Fibroblast of lung (primary cell): ENCODE measurements at regions not wholly inside any gene's neighbourhood (a gene's known extent, or its start where the extent isn't known, plus 50 kb on each side); places are given as distances from the start of the nearest gene placed in this dataset.

Experiments
- DNase-seq, 2 donors: peaks; one replicate each; pipeline versions ENCODE4 v3.0.0 to v3.0.0-alpha.2; 2010; ENCODE audit warnings: low read depth in 2 of 2
- H2AFZ ChIP-seq: 2 replicates; pipeline ENCODE4 v1.5.1; 2012; ENCODE audit warnings: low read length, control low read depth, inconsistent platforms
- H3K27ac ChIP-seq: 2 replicates; pipeline ENCODE4 v1.5.1; 2011; ENCODE audit warnings: low read length, control low read depth; ENCODE audit not compliant: insufficient read depth
- H3K27me3 ChIP-seq: 2 replicates; pipeline ENCODE4 v1.5.1; 2011; ENCODE audit warnings: mild to moderate bottlenecking, low read length; ENCODE audit not compliant: control insufficient read depth, insufficient read depth
- H3K36me3 ChIP-seq: 2 replicates; pipeline ENCODE4 v1.5.1; 2011; ENCODE audit warnings: low read length; ENCODE audit not compliant: control insufficient read depth, insufficient read depth
- H3K4me1 ChIP-seq: 2 replicates; pipeline ENCODE4 v1.5.1; 2011; ENCODE audit warnings: low read length; ENCODE audit not compliant: control insufficient read depth, insufficient read depth; ENCODE audit errors: extremely low read depth
- H3K4me2 ChIP-seq: 2 replicates; pipeline ENCODE4 v1.5.1; 2011; ENCODE audit warnings: low read length, control low read depth; ENCODE audit not compliant: insufficient read depth; ENCODE audit errors: extremely low read depth
- H3K4me3 ChIP-seq, 4 experiments: fragments of 200-600 bp in 1 of 4; sonication (generic) in 1 of 4; replicated peaks in 1 of 4; 2 replicates each; pipeline ENCODE4 v1.5.1; 2011 to 2016; ENCODE audit warnings: low read length in 4 of 4, low read depth in 3 of 4, mild to moderate bottlenecking in 3 of 4, control low read depth in 2 of 4, inconsistent platforms in 1 of 4, mixed read lengths in 1 of 4; ENCODE audit not compliant: insufficient read depth in 1 of 4; ENCODE audit errors: control extremely low read depth in 1 of 4
- H3K79me2 ChIP-seq: 2 replicates; pipeline ENCODE4 v1.5.1; 2012; ENCODE audit warnings: mild to moderate bottlenecking, low read length, inconsistent platforms; ENCODE audit not compliant: control insufficient read depth, insufficient read depth
- H3K9ac ChIP-seq: 2 replicates; pipeline ENCODE4 v1.5.1; 2011; ENCODE audit warnings: mild to moderate bottlenecking, low read length, control low read depth; ENCODE audit not compliant: insufficient read depth
- H3K9me3 ChIP-seq: 2 replicates; pipeline ENCODE4 v1.5.1; 2012; ENCODE audit warnings: low read depth, low read length; ENCODE audit not compliant: control insufficient read depth, insufficient read depth
- H4K20me1 ChIP-seq: 2 replicates; pipeline ENCODE4 v1.5.1; 2011; ENCODE audit warnings: low read length; ENCODE audit not compliant: control insufficient read depth, insufficient read depth; ENCODE audit errors: extremely low read depth
- EZH2 ChIP-seq: IDR thresholded peaks from 2 replicates; pipeline ENCODE4 v1.5.1; 2012; ENCODE audit warnings: low read length, control low read depth, mild to moderate bottlenecking; ENCODE audit errors: missing control alignments
- TF ChIP-seq, protein P1 (sequence below), 2 donors: IDR thresholded peaks in 1 of 2; conservative IDR thresholded peaks in 1 of 2; 1 replicate in 1 of 2; 2 replicates in 1 of 2; pipeline ENCODE4 v1.5.1; 2011 to 2012; ENCODE audit warnings: low read length in 2 of 2, control low read depth in 1 of 2, inconsistent platforms in 1 of 2, low read depth in 1 of 2, mild to moderate bottlenecking in 1 of 2

- Histone ChIP-seq H3K9me3 (no peaks in the 10 kb centered on the region), H3K79me2 (no peaks in the 10 kb centered on the region), H3K4me2 (no peak overlapping the region), H3K27me3 (peaks cover 9% of the 10 kb centered on the region), H3K4me3 (no peak overlapping the region), H3K9ac (no peak overlapping the region), H4K20me1 (no peaks in the 10 kb centered on the region), H3K27ac (no peak overlapping the region), H3K4me1 (no peaks in the 10 kb centered on the region), H2AFZ (no peak overlapping the region), H3K36me3 (no peaks in the 10 kb centered on the region)
- TF ChIP-seq EZH2 = no peak
- TF ChIP-seq, protein P1, sequence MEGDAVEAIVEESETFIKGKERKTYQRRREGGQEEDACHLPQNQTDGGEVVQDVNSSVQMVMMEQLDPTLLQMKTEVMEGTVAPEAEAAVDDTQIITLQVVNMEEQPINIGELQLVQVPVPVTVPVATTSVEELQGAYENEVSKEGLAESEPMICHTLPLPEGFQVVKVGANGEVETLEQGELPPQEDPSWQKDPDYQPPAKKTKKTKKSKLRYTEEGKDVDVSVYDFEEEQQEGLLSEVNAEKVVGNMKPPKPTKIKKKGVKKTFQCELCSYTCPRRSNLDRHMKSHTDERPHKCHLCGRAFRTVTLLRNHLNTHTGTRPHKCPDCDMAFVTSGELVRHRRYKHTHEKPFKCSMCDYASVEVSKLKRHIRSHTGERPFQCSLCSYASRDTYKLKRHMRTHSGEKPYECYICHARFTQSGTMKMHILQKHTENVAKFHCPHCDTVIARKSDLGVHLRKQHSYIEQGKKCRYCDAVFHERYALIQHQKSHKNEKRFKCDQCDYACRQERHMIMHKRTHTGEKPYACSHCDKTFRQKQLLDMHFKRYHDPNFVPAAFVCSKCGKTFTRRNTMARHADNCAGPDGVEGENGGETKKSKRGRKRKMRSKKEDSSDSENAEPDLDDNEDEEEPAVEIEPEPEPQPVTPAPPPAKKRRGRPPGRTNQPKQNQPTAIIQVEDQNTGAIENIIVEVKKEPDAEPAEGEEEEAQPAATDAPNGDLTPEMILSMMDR (conservative IDR thresholded peaks at IDR 0.05 in 1 of 2, IDR thresholded peaks at IDR 0.05 in 1 of 2; ENCODE audit: low read depth in 1 of 2, low read length in 2 of 2) = no peak
- no peak for DNase-seq
These were observed 95.3 kb upstream of the SNX9 start for GRCh38 chr6:157727629-157728182.

DNA sequence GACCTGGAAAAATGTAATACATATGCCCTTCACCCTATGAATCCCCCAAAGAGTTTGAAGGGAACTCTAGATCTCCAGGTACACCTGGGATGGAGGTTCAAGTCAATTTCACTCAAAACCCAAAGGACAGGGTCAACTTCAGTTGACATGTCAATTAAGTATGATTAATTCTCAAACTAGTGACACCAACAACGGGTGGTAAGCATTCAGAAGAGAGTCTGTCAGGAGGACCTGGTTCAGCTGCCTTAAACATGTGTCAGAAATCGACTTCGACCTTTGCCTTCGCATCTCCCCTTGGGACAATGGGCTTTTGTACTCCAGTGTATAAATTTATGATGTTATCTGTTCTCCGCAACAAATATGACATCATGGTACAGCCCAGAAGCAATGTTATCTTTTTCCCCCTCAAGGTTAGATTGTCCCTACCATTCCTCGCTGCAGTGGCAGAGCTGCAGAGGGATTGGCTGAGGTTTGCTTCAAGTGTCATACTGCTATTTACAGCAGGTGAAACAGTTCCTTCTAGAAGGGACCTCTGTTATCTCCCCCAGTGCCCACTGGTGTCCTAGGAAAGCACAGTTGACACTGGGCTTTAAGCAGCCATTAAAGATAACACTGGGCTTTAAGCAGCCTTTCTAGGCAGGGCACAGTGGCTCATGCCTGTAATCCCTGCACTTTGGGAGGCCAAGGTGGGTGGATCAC, 94.7 kb upstream of the SNX9 start:
- Histone ChIP-seq H3K79me2 (no peaks in the 10 kb centered on the region), H3K9me3 (no peaks in the 10 kb centered on the region), H3K4me1 (no peaks in the 10 kb centered on the region), H3K4me2 (no peak overlapping the region), H4K20me1 (no peaks in the 10 kb centered on the region), H3K9ac (no peak overlapping the region), H3K27ac (no peak overlapping the region), H3K36me3 (no peaks in the 10 kb centered on the region), H3K4me3 (no peak overlapping the region), H3K27me3 (peaks cover 9% of the 10 kb centered on the region), H2AFZ (no peak overlapping the region)
- TF ChIP-seq EZH2 = no peak
- TF ChIP-seq, protein P1 (conservative IDR thresholded peaks at IDR 0.05 in 1 of 2, IDR thresholded peaks at IDR 0.05 in 1 of 2; ENCODE audit: low read depth in 1 of 2, low read length in 2 of 2) = no peak
- DNase-seq = no peak

DNA sequence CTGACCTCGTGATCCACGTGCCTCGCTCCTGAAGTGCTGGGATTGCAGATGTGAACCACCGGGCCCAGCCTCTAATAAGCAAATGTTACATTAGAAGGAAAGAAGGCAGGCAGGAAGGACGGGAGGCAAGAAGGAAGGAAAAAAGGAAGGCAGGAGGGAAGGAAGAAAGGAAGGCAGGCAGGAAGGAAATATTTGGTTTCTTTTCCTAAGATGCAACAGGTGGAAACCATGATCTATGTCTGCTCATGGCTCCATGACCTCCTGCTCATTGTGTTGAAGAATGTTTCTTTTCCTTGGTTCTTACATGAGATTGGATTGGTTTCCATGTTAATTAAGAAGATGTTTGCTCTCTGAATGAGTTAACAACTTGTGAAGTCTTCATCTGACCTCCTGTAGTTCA, 91.8 kb upstream of the SNX9 start:
- H3K9ac ChIP-seq = no peak overlapping the region
- H3K4me3 ChIP-seq = no peak overlapping the region
- H3K79me2 ChIP-seq = no peaks in the 10 kb centered on the region
- H3K27ac ChIP-seq = no peak overlapping the region
- no peaks in the 10 kb centered on the region for H3K36me3 ChIP-seq
- no peak for TF ChIP-seq EZH2
- TF ChIP-seq, protein P1 (conservative IDR thresholded peaks at IDR 0.05 in 1 of 2, IDR thresholded peaks at IDR 0.05 in 1 of 2; ENCODE audit: low read depth in 1 of 2, low read length in 2 of 2) = no peak
- H3K4me1 ChIP-seq = no peaks in the 10 kb centered on the region
- H3K9me3 ChIP-seq = no peaks in the 10 kb centered on the region
- peaks cover 4% of the 10 kb centered on the region for H3K27me3 ChIP-seq
- no peak for DNase-seq
- H3K4me2 ChIP-seq = no peak overlapping the region
- no peak overlapping the region for H2AFZ ChIP-seq
- no peaks in the 10 kb centered on the region for H4K20me1 ChIP-seq
